Neuronal stem cell (in vitro differentiated cells): ENCODE measurements at regions not wholly inside any gene's neighbourhood (a gene's known extent, or its start where the extent isn't known, plus 50 kb on each side); places are given as distances from the start of the nearest gene placed in this dataset.

ENCODE experiments used
- DNase-seq: peaks from one replicate; pipeline ENCODE4 v3.0.0-alpha.2; 2013; ENCODE audit warnings: low spot score
- H2AFZ ChIP-seq: one replicate; pipeline ENCODE4 v1.6.1; 2013; ENCODE audit warnings: mild to moderate bottlenecking, low read length, inconsistent platforms
- H2AK5ac ChIP-seq: 2 replicates; pipeline ENCODE4 v1.6.1; 2013; ENCODE audit warnings: low read depth, mild to moderate bottlenecking, inconsistent platforms, low read length, moderate library complexity, mixed read lengths
- H2BK120ac ChIP-seq: 2 replicates; pipeline ENCODE4 v1.6.1; 2013; ENCODE audit warnings: low read depth, mild to moderate bottlenecking, inconsistent platforms, low read length, moderate library complexity, mixed read lengths
- H2BK12ac ChIP-seq: one replicate; pipeline ENCODE4 v1.6.1; 2013; ENCODE audit warnings: low read length, inconsistent platforms
- H2BK15ac ChIP-seq: 2 replicates; pipeline ENCODE4 v1.6.1; 2013; ENCODE audit warnings: mild to moderate bottlenecking, low read length, inconsistent platforms, mixed read lengths
- H2BK5ac ChIP-seq: one replicate; pipeline ENCODE4 v1.6.1; 2013; ENCODE audit warnings: inconsistent platforms, mild to moderate bottlenecking, low read length, moderate library complexity
- H3K14ac ChIP-seq: one replicate; pipeline ENCODE4 v1.6.1; 2013; ENCODE audit warnings: low read length, inconsistent platforms
- H3K18ac ChIP-seq: 2 replicates; pipeline ENCODE4 v1.6.1; 2013; ENCODE audit warnings: low read length, inconsistent platforms
- H3K23ac ChIP-seq: 2 replicates; pipeline ENCODE4 v1.6.1; 2013; ENCODE audit warnings: low read depth, mild to moderate bottlenecking, mixed read lengths, low read length, inconsistent platforms; ENCODE audit not compliant: poor library complexity
- H3K27ac ChIP-seq: replicated peaks from 3 replicates; pipeline ENCODE4 v1.5.1; 2013; ENCODE audit warnings: low read length, inconsistent platforms
- H3K27me3 ChIP-seq, 3 experiments: 2 replicates each; pipeline ENCODE4 v1.6.1; 2013; ENCODE audit warnings: low read length in 3 of 3, mild to moderate bottlenecking in 2 of 3, inconsistent platforms in 1 of 3, low read depth in 1 of 3, mixed read lengths in 1 of 3, moderate library complexity in 1 of 3; ENCODE audit not compliant: control insufficient read depth in 3 of 3, insufficient read depth in 3 of 3
- H3K36me3 ChIP-seq, 2 donors: replicated peaks in 1 of 2; 2 replicates each; pipeline ENCODE4 v1.6.1; 2013; ENCODE audit warnings: low read length in 2 of 2; ENCODE audit not compliant: control insufficient read depth in 2 of 2, insufficient read depth in 2 of 2
- H3K4ac ChIP-seq: 2 replicates; pipeline ENCODE4 v1.6.1; 2013; ENCODE audit warnings: inconsistent platforms, mild to moderate bottlenecking, low read length, moderate library complexity
- H3K4me1 ChIP-seq, 2 donors: 1 replicate in 1 of 2; 2 replicates in 1 of 2; pipeline ENCODE4 v1.6.1; 2013; ENCODE audit warnings: low read length in 2 of 2, low read depth in 1 of 2; ENCODE audit not compliant: control insufficient read depth in 2 of 2, insufficient read depth in 1 of 2
- H3K4me2 ChIP-seq: one replicate; pipeline ENCODE4 v1.6.1; 2013; ENCODE audit warnings: mild to moderate bottlenecking, low read length, inconsistent platforms; ENCODE audit not compliant: insufficient read depth, poor library complexity, severe bottlenecking
- H3K4me3 ChIP-seq, 2 donors: 2 replicates each; pipeline ENCODE4 v1.5.1; 2013; ENCODE audit warnings: low read length in 2 of 2, mild to moderate bottlenecking in 2 of 2, inconsistent platforms in 1 of 2, moderate library complexity in 1 of 2
- H3K79me1 ChIP-seq: one replicate; pipeline ENCODE4 v1.6.1; 2013; ENCODE audit warnings: low read depth, mild to moderate bottlenecking, inconsistent platforms, low read length, moderate library complexity
- H3K9ac ChIP-seq: one replicate; pipeline ENCODE4 v1.6.1; 2013; ENCODE audit warnings: mild to moderate bottlenecking, low read depth, low read length, inconsistent platforms; ENCODE audit not compliant: poor library complexity
- H3K9me3 ChIP-seq, 2 donors: replicated peaks in 1 of 2; 2 replicates each; pipeline versions ENCODE3 to v1.6.1; 2013; ENCODE audit warnings: low read length in 2 of 2, mild to moderate bottlenecking in 2 of 2, inconsistent platforms in 1 of 2, low read depth in 1 of 2, mixed read lengths in 1 of 2, moderate library complexity in 1 of 2; ENCODE audit not compliant: control insufficient read depth in 2 of 2, insufficient read depth in 1 of 2
- H4K8ac ChIP-seq: one replicate; pipeline ENCODE4 v1.6.1; 2013; ENCODE audit warnings: low read depth, mild to moderate bottlenecking, inconsistent platforms, low read length, moderate library complexity
- H4K91ac ChIP-seq: one replicate; pipeline ENCODE4 v1.6.1; 2013; ENCODE audit warnings: low read length, low read depth, mild to moderate bottlenecking, inconsistent platforms; ENCODE audit not compliant: poor library complexity
- WGBS, 2 donors: extraction: QIAGEN DNeasy Blood & Tissue Kit; methylation state at CpG; one replicate each; pipeline ENCODE4 v1.1.7; 2013; ENCODE audit warnings: missing lambda C conversion rate in 2 of 2, mixed read lengths in 1 of 2; ENCODE audit not compliant: insufficient read length in 2 of 2, insufficient replicate concordance in 1 of 2; ENCODE audit errors: extremely low coverage in 2 of 2; 5-methylcytosine and 5-hydroxymethylcytosine counted together

DNA sequence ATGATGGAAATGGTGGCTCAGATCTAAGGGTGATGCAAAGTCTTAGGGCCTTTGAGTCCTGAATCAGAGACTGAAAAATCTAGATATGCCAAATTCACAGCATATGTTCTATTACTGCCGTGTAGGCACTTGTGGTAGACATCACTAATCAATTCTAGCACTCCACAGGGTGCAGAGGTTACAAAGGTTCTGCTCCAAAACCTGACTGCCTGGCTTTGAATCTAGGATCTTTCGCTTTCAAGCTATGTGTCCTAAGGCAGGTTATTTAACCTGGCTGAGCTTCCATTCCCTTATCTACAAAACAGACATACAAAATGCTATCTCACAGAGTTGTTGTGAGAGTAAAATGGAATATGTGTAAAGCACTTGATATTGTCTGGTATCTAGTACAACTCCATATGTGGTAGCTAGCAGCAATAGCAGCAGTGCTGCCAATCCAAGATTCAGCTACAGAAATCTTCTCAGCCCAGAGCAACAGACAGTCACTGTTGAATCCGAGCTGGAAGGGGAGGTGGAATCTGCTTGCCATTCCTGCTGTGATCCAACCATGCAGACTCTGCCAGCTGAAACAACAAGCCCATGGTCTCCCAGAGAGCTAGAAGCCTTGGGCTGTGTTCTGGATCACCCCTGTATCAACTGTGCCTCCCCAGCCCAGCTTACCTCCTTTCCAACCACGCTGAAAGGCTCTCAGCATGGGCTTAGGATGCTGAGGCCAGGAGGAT is 206.9 kb downstream of the TFAP2C start:
- Histone ChIP-seq H3K4me3 (no peak overlapping the region), H3K18ac (no peak overlapping the region), H3K36me3 (no peaks in the 10 kb centered on the region), H2BK120ac (no peak overlapping the region), H3K4me2 (no peak overlapping the region), H3K9ac (no peak overlapping the region), H2BK5ac (no peak overlapping the region), H3K4ac (no peak overlapping the region), H4K8ac (no peak overlapping the region), H4K91ac (no peak overlapping the region), H3K23ac (no peak overlapping the region), H2AFZ (no peak overlapping the region), H3K4me1 (no peaks in the 10 kb centered on the region), H3K27me3 (no peaks in the 10 kb centered on the region), H3K9me3 (no peaks in the 10 kb centered on the region), H2AK5ac (no peak overlapping the region), H3K79me1 (no peaks in the 10 kb centered on the region), H3K27ac (no peak overlapping the region), H2BK12ac (no peak overlapping the region), H3K14ac (no peak overlapping the region), H2BK15ac (no peak overlapping the region)
- no peak for DNase-seq
- no CpG with 5 or more reads among the region's 4 CpGs for WGBS, 2 donors

DNA sequence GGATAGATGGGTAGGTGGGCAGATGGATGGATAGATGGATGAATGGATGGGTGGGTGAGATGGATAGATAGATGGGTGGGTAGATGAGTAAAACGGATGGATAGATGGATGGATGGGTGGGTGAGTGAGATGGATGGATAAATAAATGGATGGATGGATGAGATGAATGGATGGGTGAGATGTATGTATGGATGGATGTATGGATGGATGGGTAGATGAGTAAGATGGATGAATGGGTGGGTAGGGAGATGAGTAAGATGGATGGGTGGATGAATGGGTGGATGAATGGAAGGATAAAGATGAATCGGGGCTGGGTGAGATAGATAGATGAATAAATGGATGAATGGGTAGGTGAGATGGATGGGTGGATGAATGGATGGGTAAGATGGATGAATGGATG is 210.1 kb downstream of the TFAP2C start:
- Histone ChIP-seq H3K9ac (no peak overlapping the region), H3K9me3 (no peaks in the 10 kb centered on the region), H2BK120ac (no peak overlapping the region), H3K36me3 (no peaks in the 10 kb centered on the region), H3K4me3 (no peak overlapping the region), H3K18ac (no peak overlapping the region), H3K79me1 (no peaks in the 10 kb centered on the region), H2BK15ac (no peak overlapping the region), H3K4ac (no peak overlapping the region), H3K4me1 (peaks cover 0 to 2% of the 10 kb centered on the region in 2 donors), H3K23ac (no peak overlapping the region), H2BK12ac (no peak overlapping the region), H2AFZ (no peak overlapping the region), H2AK5ac (no peak overlapping the region), H3K27me3 (no peaks in the 10 kb centered on the region), H3K4me2 (no peak overlapping the region), H3K27ac (no peak overlapping the region), H3K14ac (no peak overlapping the region), H4K91ac (no peak overlapping the region), H4K8ac (no peak overlapping the region), H2BK5ac (no peak overlapping the region)
- no peak for DNase-seq
- 100% methylated on average over 1 to 2 of the region's 2 CpGs for WGBS, 2 donors

DNA sequence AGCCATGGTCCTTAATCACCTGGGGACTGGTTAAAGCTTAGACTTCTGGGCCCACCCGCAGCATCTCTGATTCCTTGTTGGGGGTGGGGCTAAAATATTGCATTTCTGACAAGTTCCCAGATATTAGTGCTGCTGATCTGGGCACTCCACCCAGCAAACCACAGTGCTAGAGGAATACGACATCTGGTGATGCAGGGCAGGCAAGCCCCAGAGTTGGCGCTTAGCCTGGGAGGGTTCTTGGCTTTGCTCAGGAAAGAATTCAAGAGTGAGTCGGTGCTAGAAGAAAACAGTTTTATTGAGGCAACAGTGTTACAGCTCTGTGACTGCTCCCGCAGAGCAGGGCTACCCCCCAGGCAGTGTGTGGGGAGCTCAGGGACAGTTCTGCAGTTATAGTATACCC is 210.7 kb downstream of the TFAP2C start:
- Histone ChIP-seq H4K91ac (no peak overlapping the region), H3K4me2 (no peak overlapping the region), H4K8ac (no peak overlapping the region), H2AFZ (no peak overlapping the region), H3K4ac (no peak overlapping the region), H2AK5ac (no peak overlapping the region), H3K14ac (no peak overlapping the region), H2BK5ac (no peak overlapping the region), H2BK12ac (no peak overlapping the region), H3K18ac (no peak overlapping the region), H3K9ac (no peak overlapping the region), H3K4me1 (peaks cover 0 to 2% of the 10 kb centered on the region in 2 donors), H3K9me3 (no peaks in the 10 kb centered on the region), H3K36me3 (no peaks in the 10 kb centered on the region), H2BK120ac (no peak overlapping the region), H3K23ac (no peak overlapping the region), H3K27ac (no peak overlapping the region), H3K4me3 (no peak overlapping the region), H3K27me3 (no peaks in the 10 kb centered on the region), H3K79me1 (no peaks in the 10 kb centered on the region), H2BK15ac (no peak overlapping the region)
- no CpG with 5 or more reads among the region's 5 CpGs for WGBS, 2 donors
- no peak for DNase-seq

DNA sequence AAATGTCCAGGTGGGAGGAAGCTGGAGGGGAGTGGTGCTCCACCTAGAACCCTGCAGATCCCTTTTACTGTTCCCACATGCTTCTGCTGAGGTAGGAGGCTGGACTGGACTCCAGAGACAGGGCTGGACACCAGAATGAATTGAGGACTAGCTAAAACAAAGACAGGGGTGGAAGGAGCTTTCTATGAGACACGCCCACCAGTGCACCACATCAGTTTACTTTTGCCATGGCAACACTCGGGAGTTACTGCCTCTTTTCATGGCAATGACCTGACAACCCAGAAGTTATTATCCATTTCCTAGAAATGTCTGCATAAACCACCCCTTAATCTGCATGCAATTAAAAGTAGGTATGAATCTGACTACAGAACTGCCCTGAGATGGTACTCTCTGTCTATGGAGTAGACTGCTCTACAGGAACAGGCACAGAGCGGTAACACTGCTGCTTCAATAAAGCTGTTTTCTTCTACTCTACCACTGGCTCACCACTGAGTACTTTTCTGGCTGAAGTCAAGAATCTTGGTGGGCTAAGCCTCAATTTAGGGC is 211.7 kb downstream of the TFAP2C start:
- Histone ChIP-seq H3K23ac (no peak overlapping the region), H3K18ac (no peak overlapping the region), H3K27me3 (no peaks in the 10 kb centered on the region), H3K36me3 (no peaks in the 10 kb centered on the region), H3K9ac (no peak overlapping the region), H4K91ac (no peak overlapping the region), H2BK12ac (no peak overlapping the region), H3K9me3 (no peaks in the 10 kb centered on the region), H4K8ac (no peak overlapping the region), H3K4me3 (no peak overlapping the region), H3K4ac (no peak overlapping the region), H2BK5ac (no peak overlapping the region), H2BK120ac (no peak overlapping the region), H3K27ac (no peak overlapping the region), H3K4me2 (no peak overlapping the region), H2AK5ac (no peak overlapping the region), H3K14ac (no peak overlapping the region), H2BK15ac (no peak overlapping the region), H3K4me1 (peaks cover 0 to 2% of the 10 kb centered on the region in 2 donors), H3K79me1 (no peaks in the 10 kb centered on the region), H2AFZ (no peak overlapping the region)
- WGBS, 2 donors: no CpG with 5 or more reads among the region's 3 CpGs
- DNase-seq: no peak
